ENCODE measurements at regions not wholly inside any gene's neighbourhood (a gene's known extent, or its start where the extent isn't known, plus 50 kb on each side); places are given as distances from the start of the nearest gene placed in this dataset.

DNA sequence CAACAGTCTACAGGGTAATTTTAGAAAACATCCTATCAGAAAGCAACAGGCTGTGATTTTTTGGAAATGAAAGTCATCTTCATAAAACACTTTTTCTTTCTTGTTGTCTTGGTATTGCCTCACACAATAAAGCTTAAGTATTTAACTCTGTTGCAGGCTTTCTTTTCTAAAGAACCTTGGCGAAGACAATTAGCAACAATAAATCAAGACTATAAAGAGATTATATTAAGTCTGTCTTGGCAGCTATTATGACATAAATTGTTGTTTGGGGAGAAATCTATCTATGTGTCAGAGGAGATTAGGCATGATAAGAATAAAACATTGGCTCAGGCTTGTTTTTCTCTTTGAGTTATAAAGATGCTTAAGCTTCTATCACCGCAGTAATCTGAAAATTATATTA is 1774.8 kb downstream of the ARAP2 start:
- H3K79me2 ChIP-seq (ENCODE audit: insufficient read depth, low read length): no peaks in the 10 kb centered on the region
- no peak overlapping the region for H2BK5ac ChIP-seq (ENCODE audit: insufficient read length, low read length)
- H4K91ac ChIP-seq (ENCODE audit: insufficient read length, low read depth, low read length): no peak overlapping the region
- TF ChIP-seq, protein P1, sequence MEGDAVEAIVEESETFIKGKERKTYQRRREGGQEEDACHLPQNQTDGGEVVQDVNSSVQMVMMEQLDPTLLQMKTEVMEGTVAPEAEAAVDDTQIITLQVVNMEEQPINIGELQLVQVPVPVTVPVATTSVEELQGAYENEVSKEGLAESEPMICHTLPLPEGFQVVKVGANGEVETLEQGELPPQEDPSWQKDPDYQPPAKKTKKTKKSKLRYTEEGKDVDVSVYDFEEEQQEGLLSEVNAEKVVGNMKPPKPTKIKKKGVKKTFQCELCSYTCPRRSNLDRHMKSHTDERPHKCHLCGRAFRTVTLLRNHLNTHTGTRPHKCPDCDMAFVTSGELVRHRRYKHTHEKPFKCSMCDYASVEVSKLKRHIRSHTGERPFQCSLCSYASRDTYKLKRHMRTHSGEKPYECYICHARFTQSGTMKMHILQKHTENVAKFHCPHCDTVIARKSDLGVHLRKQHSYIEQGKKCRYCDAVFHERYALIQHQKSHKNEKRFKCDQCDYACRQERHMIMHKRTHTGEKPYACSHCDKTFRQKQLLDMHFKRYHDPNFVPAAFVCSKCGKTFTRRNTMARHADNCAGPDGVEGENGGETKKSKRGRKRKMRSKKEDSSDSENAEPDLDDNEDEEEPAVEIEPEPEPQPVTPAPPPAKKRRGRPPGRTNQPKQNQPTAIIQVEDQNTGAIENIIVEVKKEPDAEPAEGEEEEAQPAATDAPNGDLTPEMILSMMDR (conservative IDR thresholded peaks at IDR 0.05): no peak
- no peak overlapping the region for H4K8ac ChIP-seq (replicated peaks; ENCODE audit: insufficient read length, low read depth, low read length)
- H3K9ac ChIP-seq (ENCODE audit: extremely low read depth, insufficient read length, low read length): no peak overlapping the region
- H3K27me3 ChIP-seq (ENCODE audit: insufficient read depth, low read length): no peaks in the 10 kb centered on the region
- no peak overlapping the region for H3K14ac ChIP-seq (ENCODE audit: insufficient read depth, low read length)
- H3K4me1 ChIP-seq (ENCODE audit: insufficient read depth, low read length): no peaks in the 10 kb centered on the region
- H2BK20ac ChIP-seq (ENCODE audit: low read depth, low read length, poor library complexity, severe bottlenecking): no peak overlapping the region
- H2AFZ ChIP-seq (ENCODE audit: low read length): no peak overlapping the region
- no peak overlapping the region for H3K56ac ChIP-seq (ENCODE audit: insufficient read length, low read depth, low read length)
- H3K79me1 ChIP-seq (ENCODE audit: insufficient read depth, low read depth, low read length, poor library complexity, severe bottlenecking): no peaks in the 10 kb centered on the region
- peaks cover 0 to 6% of the 10 kb centered on the region in 2 experiments; a peak in 3 of 5 replicates for H3K9me3 Mint-ChIP-seq
- no peak overlapping the region for H2BK120ac ChIP-seq (ENCODE audit: low read depth, low read length, poor library complexity, severe bottlenecking)
- H3K4ac ChIP-seq (ENCODE audit: low read depth, low read length): no peak overlapping the region
- no peak overlapping the region for H3K4me2 ChIP-seq (ENCODE audit: insufficient read depth, insufficient read length, low read length)
- peaks cover 0 to 6% (median 2%) of the 10 kb centered on the region in 3 experiments; a peak in 1 of 7 replicates for H3K36me3 Mint-ChIP-seq (ENCODE audit: insufficient read depth in 1 of 3, low read depth in 3 of 3)
- H3K27ac ChIP-seq (ENCODE audit: insufficient read length, low read depth, low read length): no peak overlapping the region
- no peaks in the 10 kb centered on the region for H4K20me1 ChIP-seq (ENCODE audit: control insufficient read depth, insufficient read depth, insufficient read length)
- DNase-seq: no peak
- no peak overlapping the region for H3K23ac ChIP-seq (ENCODE audit: insufficient read length, low read depth, low read length)
- H3T11ph ChIP-seq (ENCODE audit: low read length): no peak overlapping the region
- H4K5ac ChIP-seq (ENCODE audit: insufficient read length, low read depth, low read length): no peak overlapping the region
- no peak overlapping the region for H3K4me3 Mint-ChIP-seq
- no peak overlapping the region for H3K18ac ChIP-seq (ENCODE audit: insufficient read length, low read depth, low read length)
- no peaks in the 10 kb centered on the region for H3K9me3 ChIP-seq (ENCODE audit: control insufficient read depth, low read depth, low read length)
- H2BK15ac ChIP-seq (ENCODE audit: low read depth, low read length): no peak overlapping the region
- no peak overlapping the region for H2BK12ac ChIP-seq (ENCODE audit: insufficient read length, low read depth, low read length)
- no peaks in the 10 kb centered on the region for H3K27me3 Mint-ChIP-seq (ENCODE audit: low read depth)
- H3K4me1 Mint-ChIP-seq: peaks cover 0 to 4% of the 10 kb centered on the region in 2 experiments; a peak in 2 of 4 replicates
- H3K27ac Mint-ChIP-seq: no peak overlapping the region
- no peak overlapping the region for H2AK5ac ChIP-seq (ENCODE audit: insufficient read length, low read length)
- no CpG with 5 or more reads among the region's 2 CpGs for WGBS (ENCODE audit: extremely low coverage, insufficient read length, low lambda C conversion rate)
- H3K23me2 ChIP-seq (ENCODE audit: insufficient read length, low read depth, low read length, poor library complexity, severe bottlenecking): no peaks in the 10 kb centered on the region

All from H9 (cell line).